GM21526 (cell line): ENCODE measurements at regions not wholly inside any gene's neighbourhood (a gene's known extent, or its start where the extent isn't known, plus 50 kb on each side); places are given as distances from the start of the nearest gene placed in this dataset.

Experiments
- ATAC-seq: cut with Tn5 transposase; IDR thresholded peaks from one replicate; pipeline ENCODE4 v1.9.1; 2021; ENCODE audit warnings: moderate library complexity; ENCODE audit not compliant: unreplicated experiment, low FRiP score

GRCh38 chr2:236688157-236688556 is 118.5 kb downstream of the ACKR3 start:
- ATAC-seq, result no peak

GRCh38 chr2:236688563-236689392 is 119.2 kb downstream of the ACKR3 start:
- no peak for ATAC-seq

GRCh38 chr2:236689393-236689700 is 119.7 kb downstream of the ACKR3 start:
- no peak for ATAC-seq

GRCh38 chr2:236689981-236690380 is 120.4 kb downstream of the ACKR3 start:
- ATAC-seq, result no peak

DNA sequence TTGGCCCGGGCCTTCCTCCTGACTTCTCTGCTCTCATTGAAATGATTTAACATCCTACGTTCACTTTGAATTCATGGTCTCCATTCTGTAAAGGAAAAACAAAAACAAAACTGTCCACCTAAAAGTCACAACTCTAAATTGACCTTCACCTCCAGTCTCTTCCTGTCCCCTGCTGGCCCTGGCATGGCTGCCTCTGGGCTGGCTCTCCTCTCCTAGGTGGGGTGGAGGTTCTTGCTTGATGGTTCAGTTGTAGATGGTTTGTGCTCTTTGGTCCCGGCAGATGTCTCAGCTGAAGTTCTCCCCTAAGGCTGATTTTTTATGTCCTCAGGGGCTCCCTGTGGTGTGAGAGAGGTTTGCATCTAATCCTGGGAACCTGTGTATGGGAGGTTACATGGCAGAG is 121.1 kb downstream of the ACKR3 start:
- no peak for ATAC-seq

DNA sequence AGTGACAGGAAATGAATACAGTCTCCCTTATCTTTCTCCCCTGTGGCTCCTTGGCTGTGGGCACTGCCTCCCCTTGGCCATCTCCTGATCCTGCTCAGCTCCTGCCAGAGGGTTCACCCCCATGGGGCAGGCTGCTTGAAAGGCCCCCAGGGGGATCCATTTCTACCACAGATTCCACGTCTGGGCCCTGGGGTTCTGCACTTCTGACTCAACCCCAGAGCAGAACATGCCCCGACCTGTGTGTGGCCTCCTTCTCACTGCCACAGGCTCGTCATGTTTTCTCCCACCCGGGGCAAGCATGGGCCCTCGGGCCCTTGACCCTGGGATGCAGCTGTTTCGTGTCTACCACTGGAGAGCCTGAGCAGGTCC is 122.2 kb downstream of the ACKR3 start:
- no peak for ATAC-seq

- ATAC-seq, result no peak
Measured at GRCh38 chr2:236692937-236693336, 123.3 kb downstream of the ACKR3 start.

DNA sequence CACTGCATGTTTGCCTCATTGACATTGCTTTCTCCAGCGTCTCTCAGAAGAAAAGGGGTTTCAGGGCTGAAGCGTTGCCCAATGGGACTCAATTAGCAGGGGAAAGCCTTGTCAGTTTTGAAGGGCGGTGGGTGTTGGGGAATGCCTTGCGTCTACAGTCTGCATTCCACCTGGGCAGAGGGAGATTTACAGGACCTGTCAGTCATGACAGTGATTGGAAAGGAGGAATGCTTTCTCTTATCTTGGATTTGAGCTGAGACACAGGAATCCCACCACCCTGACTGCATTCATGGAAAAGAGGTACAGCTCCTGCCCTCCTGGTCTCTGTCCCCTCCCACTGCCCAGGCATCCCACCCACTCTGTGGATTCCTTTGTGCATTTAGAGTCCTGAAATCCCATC is 123.9 kb downstream of the ACKR3 start:
- no peak for ATAC-seq

DNA sequence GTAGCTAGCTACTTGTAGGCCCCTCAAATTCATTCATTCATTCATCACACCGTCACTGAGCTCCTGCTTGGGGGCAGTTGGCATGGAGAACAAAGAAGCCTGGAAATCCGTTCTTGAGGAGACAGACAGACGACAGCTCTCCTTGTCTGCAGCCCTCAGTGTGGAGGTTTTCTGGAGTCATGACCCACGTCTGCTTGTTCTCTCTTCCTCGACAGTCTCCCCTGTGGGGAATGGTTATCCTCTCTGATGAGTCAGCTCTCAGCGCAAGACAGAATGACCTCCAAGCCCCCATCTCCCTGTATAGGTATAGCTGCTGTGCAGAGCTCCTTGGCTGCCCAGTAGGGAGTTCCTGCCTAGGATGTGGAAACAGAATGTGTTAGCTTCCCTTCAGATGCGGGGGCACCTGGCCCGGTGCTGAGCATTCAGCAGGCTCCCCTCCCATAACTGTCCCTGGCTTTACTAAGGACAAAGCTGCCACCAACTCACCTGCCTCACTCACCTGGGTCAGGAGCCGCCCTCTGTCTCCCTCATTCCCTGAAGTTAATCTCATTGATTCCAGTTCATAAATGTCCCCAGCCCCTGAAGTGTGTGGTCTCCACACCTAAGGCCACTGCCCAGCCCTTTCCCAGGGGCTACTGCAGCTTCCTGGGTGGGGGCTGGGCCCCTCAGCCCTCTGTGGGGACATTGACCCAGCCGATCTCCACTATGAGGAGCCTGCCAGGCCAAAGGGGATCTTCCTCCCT is 124.7 kb downstream of the ACKR3 start:
- no peak for ATAC-seq

GRCh38 chr2:236696834-236697233 is 127.2 kb downstream of the ACKR3 start:
- ATAC-seq, result no peak

DNA sequence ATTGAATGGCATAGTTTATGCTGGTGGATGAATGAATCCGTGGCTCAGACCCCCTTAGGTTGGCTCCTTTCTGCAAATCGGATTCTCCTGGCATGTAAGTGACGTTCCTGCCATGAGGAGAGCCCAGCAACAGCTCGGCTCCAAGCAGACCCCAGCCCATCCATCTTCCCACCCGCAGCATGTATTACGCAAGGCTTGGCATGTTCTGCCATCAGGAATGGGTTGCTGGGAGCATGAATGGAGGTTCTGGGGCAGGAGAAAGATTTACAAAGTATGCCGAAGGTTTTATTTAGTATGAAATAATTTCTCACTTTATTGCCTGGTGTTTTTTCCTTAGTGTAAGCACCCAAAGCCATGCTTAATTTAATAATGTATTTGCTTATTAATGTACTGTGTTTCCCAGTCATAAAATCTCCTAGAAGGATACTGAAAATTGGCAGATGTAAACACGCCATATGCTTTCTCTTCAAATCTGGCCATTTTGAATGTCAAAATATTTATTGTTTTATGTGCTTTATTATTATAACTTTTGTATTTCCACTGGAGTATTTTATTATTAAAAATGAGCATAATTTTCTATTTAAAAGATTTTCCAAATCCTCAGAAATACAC is 128.5 kb downstream of the ACKR3 start:
- ATAC-seq, result no peak

GRCh38 chr2:236700703-236701102 is 131.1 kb downstream of the ACKR3 start:
- no peak for ATAC-seq

- no peak for ATAC-seq
Measured at GRCh38 chr2:236702657-236703372, 133.2 kb downstream of the ACKR3 start.

- no peak for ATAC-seq
Measured at GRCh38 chr2:236703373-236703709, 133.7 kb downstream of the ACKR3 start.

GRCh38 chr2:236703906-236704305 is 134.3 kb downstream of the ACKR3 start:
- no peak for ATAC-seq

DNA sequence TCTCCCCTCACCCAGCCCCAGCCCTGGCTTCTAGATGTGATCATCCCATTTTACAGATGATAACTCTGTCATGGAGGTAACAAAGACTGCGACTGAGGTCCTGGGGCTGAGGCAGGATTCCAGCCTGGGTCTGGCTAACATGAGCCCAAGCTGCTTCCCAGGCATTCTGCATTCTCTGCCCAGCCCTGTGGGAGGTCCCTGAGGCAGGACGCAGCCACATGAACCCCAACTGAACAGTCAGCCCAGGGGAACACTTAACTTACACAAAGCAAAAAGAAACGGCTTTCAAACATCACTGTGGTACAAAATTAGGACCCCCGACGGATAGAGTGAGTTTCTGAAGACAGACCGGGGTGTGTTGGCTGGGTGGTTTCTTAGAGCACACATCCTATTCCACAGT is 135.3 kb downstream of the ACKR3 start:
- ATAC-seq, result no peak

DNA sequence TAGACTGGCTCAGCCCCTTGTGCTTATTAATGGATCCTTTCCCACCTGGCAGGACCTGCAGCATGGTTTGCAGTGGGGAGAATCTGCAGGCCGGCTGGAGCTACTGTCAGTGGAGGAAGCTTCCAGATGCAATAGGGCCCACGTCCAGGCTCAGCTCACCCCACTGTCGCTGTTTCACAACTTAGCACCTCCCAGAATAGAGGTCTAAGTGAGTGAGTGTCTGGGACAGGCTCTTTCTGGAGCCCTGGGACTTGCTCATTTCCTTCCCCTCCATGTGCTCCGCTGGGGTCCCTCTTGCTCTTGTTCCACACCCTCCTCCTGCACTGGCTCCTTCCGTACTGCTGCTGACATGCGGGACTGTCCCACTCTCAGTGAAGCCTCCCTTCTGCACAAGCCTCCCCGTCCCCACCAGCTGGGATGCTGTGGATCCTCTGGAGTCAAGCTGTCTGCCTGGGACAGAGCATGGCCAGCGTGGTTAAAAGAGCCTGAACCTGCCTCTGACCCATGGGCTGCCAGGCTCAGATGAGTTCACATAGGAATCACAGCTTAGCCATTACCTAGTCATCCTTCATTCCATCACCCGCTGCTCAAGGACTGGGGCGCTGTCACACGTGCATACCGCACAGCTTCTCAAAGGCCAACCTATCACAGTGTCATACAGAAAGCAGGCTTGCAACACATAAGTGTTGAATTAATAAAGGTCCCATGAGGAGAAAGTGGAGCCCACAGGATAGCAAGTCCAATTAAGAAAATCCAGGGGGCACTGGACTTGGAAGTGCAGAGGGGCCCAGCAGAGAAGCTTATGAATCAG is 135.9 kb downstream of the ACKR3 start:
- no peak for ATAC-seq

GRCh38 chr2:236706288-236706687 is 136.7 kb downstream of the ACKR3 start:
- no peak for ATAC-seq

- no peak for ATAC-seq
Measured at GRCh38 chr2:236706803-236707202, 137.2 kb downstream of the ACKR3 start.

GRCh38 chr2:236711440-236711839 is 141.8 kb downstream of the ACKR3 start:
- no peak for ATAC-seq
